GM19455 (cell line): ENCODE measurements at regions not wholly inside any gene's neighbourhood (a gene's known extent, or its start where the extent isn't known, plus 50 kb on each side); places are given as distances from the start of the nearest gene placed in this dataset.
A peak's percentile ranks its signal among the peaks of the same experiment; 100 is the strongest.

Source experiments
- ATAC-seq: cut with Tn5 transposase; IDR thresholded peaks from one replicate; pipeline ENCODE4 v1.9.1; 2021; ENCODE audit not compliant: unreplicated experiment

GRCh38 chr12:125738211-125738610 is 673.0 kb downstream of the AACS start:
- no peak for ATAC-seq

GRCh38 chr12:125742413-125742812 is 677.2 kb downstream of the AACS start:
- ATAC-seq, result no peak

GRCh38 chr12:125744201-125744600 is 679.0 kb downstream of the AACS start:
- ATAC-seq, result no peak

- ATAC-seq, result no peak
Observed at GRCh38 chr12:125755512-125755911, 690.3 kb downstream of the AACS start.

- ATAC-seq, result no peak
Observed at GRCh38 chr12:125766091-125766490, 700.9 kb downstream of the AACS start.

- ATAC-seq, result no peak
Observed at GRCh38 chr12:125772403-125772802, 707.2 kb downstream of the AACS start.

GRCh38 chr12:125773033-125773640 is 707.9 kb downstream of the AACS start:
- ATAC-seq, result peak; percentile 72

GRCh38 chr12:125775507-125775906 is 710.3 kb downstream of the AACS start:
- ATAC-seq, result no peak

GRCh38 chr12:125776212-125776611 is 711.0 kb downstream of the AACS start:
- no peak for ATAC-seq

GRCh38 chr12:125786143-125786542 is 720.9 kb downstream of the AACS start:
- no peak for ATAC-seq

GRCh38 chr12:125794401-125794800 is 729.2 kb downstream of the AACS start:
- no peak for ATAC-seq

GRCh38 chr12:125797421-125798175 is 732.4 kb downstream of the AACS start:
- ATAC-seq, result no peak

GRCh38 chr12:125804660-125805059 is 739.4 kb downstream of the AACS start:
- no peak for ATAC-seq

- ATAC-seq, result no peak
Observed at GRCh38 chr12:125824276-125824675, 759.0 kb downstream of the AACS start.

- ATAC-seq, result no peak
Observed at GRCh38 chr12:125835852-125836251, 770.6 kb downstream of the AACS start.

- no peak for ATAC-seq
Observed at GRCh38 chr12:125836647-125837046, 771.4 kb downstream of the AACS start.

- no peak for ATAC-seq
Observed at GRCh38 chr12:125841332-125841731, 776.1 kb downstream of the AACS start.

- no peak for ATAC-seq
Observed at GRCh38 chr12:125852116-125852515, 786.9 kb downstream of the AACS start.

GRCh38 chr12:125852679-125853078 is 787.4 kb downstream of the AACS start:
- ATAC-seq, result no peak

GRCh38 chr12:125853670-125854069 is 788.4 kb downstream of the AACS start:
- no peak for ATAC-seq

GRCh38 chr12:125856366-125856765 is 791.1 kb downstream of the AACS start:
- no peak for ATAC-seq

- ATAC-seq, result no peak
Observed at GRCh38 chr12:125856896-125857295, 791.7 kb downstream of the AACS start.
